ENCODE measurements at regions not wholly inside any gene's neighbourhood (a gene's known extent, or its start where the extent isn't known, plus 50 kb on each side); places are given as distances from the start of the nearest gene placed in this dataset.

GRCh38 chr9:73494894-73495293, 343.2 kb downstream of the ANXA1 start:
- ChIA-PET POLR2A (no interaction called here), CTCF (no interaction called here)
- TF ChIP-seq, protein P1, sequence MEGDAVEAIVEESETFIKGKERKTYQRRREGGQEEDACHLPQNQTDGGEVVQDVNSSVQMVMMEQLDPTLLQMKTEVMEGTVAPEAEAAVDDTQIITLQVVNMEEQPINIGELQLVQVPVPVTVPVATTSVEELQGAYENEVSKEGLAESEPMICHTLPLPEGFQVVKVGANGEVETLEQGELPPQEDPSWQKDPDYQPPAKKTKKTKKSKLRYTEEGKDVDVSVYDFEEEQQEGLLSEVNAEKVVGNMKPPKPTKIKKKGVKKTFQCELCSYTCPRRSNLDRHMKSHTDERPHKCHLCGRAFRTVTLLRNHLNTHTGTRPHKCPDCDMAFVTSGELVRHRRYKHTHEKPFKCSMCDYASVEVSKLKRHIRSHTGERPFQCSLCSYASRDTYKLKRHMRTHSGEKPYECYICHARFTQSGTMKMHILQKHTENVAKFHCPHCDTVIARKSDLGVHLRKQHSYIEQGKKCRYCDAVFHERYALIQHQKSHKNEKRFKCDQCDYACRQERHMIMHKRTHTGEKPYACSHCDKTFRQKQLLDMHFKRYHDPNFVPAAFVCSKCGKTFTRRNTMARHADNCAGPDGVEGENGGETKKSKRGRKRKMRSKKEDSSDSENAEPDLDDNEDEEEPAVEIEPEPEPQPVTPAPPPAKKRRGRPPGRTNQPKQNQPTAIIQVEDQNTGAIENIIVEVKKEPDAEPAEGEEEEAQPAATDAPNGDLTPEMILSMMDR (IDR thresholded peaks at IDR 0.05; ENCODE audit: insufficient read depth, low read length, missing control alignments): no peak
- no peak for DNase-seq (ENCODE audit: low read depth, low spot score)
- H3K4me3 ChIP-seq (ENCODE audit: low read depth, low read length): no peak overlapping the region

DNA sequence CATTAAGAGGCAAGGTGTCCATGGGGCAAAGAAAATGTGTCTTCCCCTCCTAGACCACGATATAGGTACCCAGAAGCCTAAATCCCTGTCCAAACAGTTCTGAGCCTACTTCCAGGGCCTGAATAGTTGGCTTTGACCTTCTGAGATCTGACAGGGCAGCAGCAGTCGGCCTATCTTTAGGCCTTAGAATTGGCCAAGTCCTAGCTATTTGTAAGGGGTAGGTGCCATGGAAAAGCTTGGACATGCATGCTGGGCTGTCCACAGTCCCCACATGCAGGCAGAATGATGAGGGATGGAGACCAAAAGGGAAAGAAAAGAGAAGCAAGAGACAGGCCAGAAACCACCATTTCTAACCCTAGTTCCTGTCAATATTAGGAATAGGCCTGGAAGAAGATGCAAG, 346.1 kb downstream of the ANXA1 start:
- ChIA-PET POLR2A (no interaction called here), CTCF (no interaction called here)
- no peak overlapping the region for H3K4me3 ChIP-seq (ENCODE audit: low read depth, low read length)
- TF ChIP-seq, protein P1 (IDR thresholded peaks at IDR 0.05; ENCODE audit: insufficient read depth, low read length, missing control alignments): no peak
- no peak for DNase-seq (ENCODE audit: low read depth, low spot score)

DNA sequence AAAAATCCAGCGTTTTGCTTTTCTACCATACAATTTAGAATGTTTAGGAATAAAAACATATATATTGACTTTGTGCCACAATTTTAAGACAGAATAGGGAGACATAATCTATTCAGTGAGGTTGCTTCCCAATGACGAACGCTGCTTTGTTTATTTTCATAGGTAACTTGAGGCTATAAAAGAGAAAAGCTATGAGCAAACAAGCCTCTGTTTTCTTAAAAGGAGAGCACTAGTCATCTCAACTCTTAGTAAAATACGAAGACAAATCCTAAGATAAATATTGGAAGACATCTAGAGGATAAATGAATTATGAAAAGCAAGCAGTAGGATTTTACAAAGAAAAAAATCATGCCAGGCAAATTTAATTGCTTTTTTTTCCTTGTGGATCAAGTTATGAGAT, 363.6 kb downstream of the ANXA1 start:
- DNase-seq (ENCODE audit: low read depth, low spot score): no peak
- ChIA-PET POLR2A (no interaction called here), CTCF (no interaction called here)
- TF ChIP-seq, protein P1 (IDR thresholded peaks at IDR 0.05; ENCODE audit: insufficient read depth, low read length, missing control alignments): no peak
- no peak overlapping the region for H3K4me3 ChIP-seq (ENCODE audit: low read depth, low read length)

DNA sequence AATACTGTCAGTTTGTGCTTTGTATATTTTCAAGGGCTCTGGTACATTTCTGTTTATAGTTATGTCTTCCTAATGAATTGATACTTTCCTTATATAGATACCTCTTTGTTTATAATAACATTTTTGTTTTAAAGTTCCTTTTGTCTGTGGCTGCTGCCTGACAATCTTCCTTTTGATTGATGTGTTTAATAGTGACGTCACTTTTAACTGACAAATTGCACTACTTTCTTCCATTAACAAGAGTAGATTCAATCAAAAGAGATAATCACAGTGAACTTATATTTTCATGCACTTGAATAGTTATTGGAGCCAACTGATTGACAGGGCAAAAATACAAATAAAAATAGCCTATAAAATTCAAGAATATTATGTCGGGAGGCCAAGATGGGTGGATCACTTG, 371.7 kb downstream of the ANXA1 start:
- TF ChIP-seq, protein P1 (IDR thresholded peaks at IDR 0.05; ENCODE audit: insufficient read depth, low read length, missing control alignments): no peak
- ChIA-PET CTCF (no interaction called here), POLR2A (no interaction called here)
- no peak overlapping the region for H3K4me3 ChIP-seq (ENCODE audit: low read depth, low read length)
- no peak for DNase-seq (ENCODE audit: low read depth, low spot score)

DNA sequence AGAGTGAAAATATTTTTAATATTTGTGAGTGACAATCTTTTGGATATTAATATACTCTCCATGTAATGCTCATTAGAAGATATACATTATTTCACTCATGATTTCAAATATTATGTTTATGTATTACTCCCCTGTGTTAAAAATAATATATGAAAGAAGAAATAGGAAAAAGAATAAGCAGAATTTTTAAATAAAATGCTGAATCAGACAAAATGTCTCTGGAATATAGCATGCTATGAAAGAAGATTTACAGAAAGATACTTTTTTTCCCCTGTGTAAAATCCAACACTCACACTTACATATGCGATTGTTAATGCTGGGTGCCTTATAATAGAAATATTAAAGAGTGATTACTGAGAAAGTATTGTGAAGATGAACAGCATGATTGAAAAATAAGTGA, 373.7 kb downstream of the ANXA1 start:
- no peak for DNase-seq (ENCODE audit: low read depth, low spot score)
- TF ChIP-seq, protein P1 (IDR thresholded peaks at IDR 0.05; ENCODE audit: insufficient read depth, low read length, missing control alignments): no peak
- ChIA-PET POLR2A (no interaction called here), CTCF (no interaction called here)
- no peak overlapping the region for H3K4me3 ChIP-seq (ENCODE audit: low read depth, low read length)

DNA sequence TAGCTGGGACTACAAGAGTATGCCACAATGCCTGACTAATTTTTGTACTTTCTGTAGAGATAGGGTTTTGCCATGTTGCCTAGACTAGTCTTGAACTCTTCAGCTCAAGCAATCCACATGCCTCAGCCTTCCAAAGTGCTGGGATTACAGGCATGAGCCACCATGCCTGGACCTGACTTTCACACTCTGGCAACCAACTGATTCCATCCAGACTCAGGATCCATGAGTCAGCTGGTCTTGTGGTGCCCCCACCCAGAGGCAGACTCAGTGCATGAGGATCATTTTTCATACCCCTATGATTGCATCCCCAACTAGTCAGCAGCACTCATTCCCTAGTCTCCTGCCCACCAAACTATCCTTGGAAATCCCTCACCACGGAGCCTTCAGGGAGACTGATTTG, 375.9 kb downstream of the ANXA1 start:
- ChIA-PET POLR2A (no interaction called here), CTCF (no interaction called here)
- DNase-seq (ENCODE audit: low read depth, low spot score): no peak
- TF ChIP-seq, protein P1 (IDR thresholded peaks at IDR 0.05; ENCODE audit: insufficient read depth, low read length, missing control alignments): no peak
- H3K4me3 ChIP-seq (ENCODE audit: low read depth, low read length): no peak overlapping the region

Data from AG04449 (cell line).